ENCODE measurements at regions not wholly inside any gene's neighbourhood (a gene's known extent, or its start where the extent isn't known, plus 50 kb on each side); places are given as distances from the start of the nearest gene placed in this dataset.

- no peaks in the 10 kb centered on the region for H3K9me3 ChIP-seq
- H3K27ac ChIP-seq: no peak overlapping the region
- no peaks in the 10 kb centered on the region for H3K27me3 ChIP-seq
- WGBS, 2 donors: 89 to 91% methylated on average over 7 of the region's 7 CpGs
- no peak for DNase-seq
- no peaks in the 10 kb centered on the region for H3K36me3 ChIP-seq
- H3K4me3 ChIP-seq (replicated peaks in 1 of 3): no peak overlapping the region
- H3K4me1 ChIP-seq: no peaks in the 10 kb centered on the region
- TF ChIP-seq POLR2A (IDR thresholded peaks at IDR 0.05) (no peak), CTCF (IDR thresholded peaks at IDR 0.05) (no peak)
- intact Hi-C loops (cut with DNase I): no loop called here
Observed at GRCh38 chr2:11024687-11025086, 113.0 kb downstream of the KCNF1 start.

DNA sequence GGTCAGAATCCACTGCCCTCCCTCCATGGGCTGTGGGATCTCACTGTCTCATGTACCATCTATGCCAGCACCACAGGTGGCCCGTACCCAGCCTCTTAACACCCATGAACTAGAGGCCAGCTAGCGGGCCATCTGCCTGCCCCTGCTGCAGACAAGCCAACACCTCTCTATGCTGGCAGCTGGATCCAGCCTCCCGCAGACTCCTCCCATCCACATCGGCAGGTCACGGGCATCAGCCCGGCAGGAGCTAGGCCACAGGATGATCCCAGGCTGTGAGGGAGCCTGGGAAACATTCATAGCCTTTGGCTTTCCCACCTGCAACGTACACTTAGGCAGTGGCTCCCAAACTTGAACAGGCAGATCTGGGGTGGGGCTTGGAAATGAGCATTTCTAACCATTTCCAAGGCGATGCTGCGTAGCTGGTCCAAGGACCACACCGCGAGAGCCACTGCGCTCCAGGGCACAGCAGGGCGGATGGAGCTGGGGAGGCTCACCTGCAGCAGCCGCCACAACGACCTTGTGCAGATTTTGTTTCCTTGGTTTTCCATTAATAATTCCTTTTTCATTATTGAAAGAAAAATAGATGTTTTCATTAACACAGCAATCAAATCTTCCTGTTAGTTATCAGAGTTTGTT, 114.7 kb downstream of the KCNF1 start:
- no peak for DNase-seq
- no peaks in the 10 kb centered on the region for H3K9me3 ChIP-seq
- TF ChIP-seq POLR2A (IDR thresholded peaks at IDR 0.05) (no peak), CTCF (IDR thresholded peaks at IDR 0.05) (no peak)
- H3K27me3 ChIP-seq: no peaks in the 10 kb centered on the region
- no peaks in the 10 kb centered on the region for H3K4me1 ChIP-seq
- H3K4me3 ChIP-seq (replicated peaks in 1 of 3): no peak overlapping the region
- intact Hi-C loops (cut with DNase I): no loop called here
- no peak overlapping the region for H3K27ac ChIP-seq
- 86 to 92% methylated on average over 13 to 15 of the region's 15 CpGs for WGBS, 2 donors
- H3K36me3 ChIP-seq: no peaks in the 10 kb centered on the region

DNA sequence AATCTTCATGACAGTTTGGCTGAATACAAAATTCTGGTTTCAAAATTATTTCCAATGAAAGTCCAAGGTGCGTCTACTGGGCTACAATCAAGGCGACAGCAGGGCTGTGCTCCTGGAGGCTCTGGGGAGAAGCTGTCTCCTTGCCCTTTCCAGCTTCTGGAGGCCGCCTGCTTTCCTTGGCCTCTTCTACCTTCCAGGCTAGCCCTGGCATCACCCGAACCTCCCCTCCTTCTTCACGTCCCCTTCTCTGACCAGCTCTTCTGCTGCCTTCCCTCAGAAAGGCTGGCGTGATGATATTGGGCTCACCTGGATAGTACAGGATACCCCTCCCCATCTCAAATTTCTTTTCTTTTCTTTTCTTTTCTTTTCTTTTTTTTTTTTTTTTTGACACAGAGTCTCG, 115.5 kb downstream of the KCNF1 start:
- 90 to 96% methylated on average over 7 of the region's 7 CpGs for WGBS, 2 donors
- DNase-seq: no peak
- Histone ChIP-seq H3K4me1 (no peaks in the 10 kb centered on the region), H3K4me3 (replicated peaks in 1 of 3) (no peak overlapping the region), H3K27ac (no peak overlapping the region), H3K9me3 (no peaks in the 10 kb centered on the region), H3K27me3 (no peaks in the 10 kb centered on the region), H3K36me3 (no peaks in the 10 kb centered on the region)
- intact Hi-C loops (cut with DNase I): no loop called here
- TF ChIP-seq POLR2A (IDR thresholded peaks at IDR 0.05) (no peak), CTCF (IDR thresholded peaks at IDR 0.05) (no peak)

GRCh38 chr2:11028407-11028916, 116.7 kb downstream of the KCNF1 start:
- 62 to 78% methylated on average over 5 of the region's 5 CpGs for WGBS, 2 donors
- Histone ChIP-seq H3K27ac (no peak overlapping the region), H3K9me3 (no peaks in the 10 kb centered on the region), H3K4me3 (replicated peaks in 1 of 3) (no peak overlapping the region), H3K4me1 (no peaks in the 10 kb centered on the region), H3K27me3 (no peaks in the 10 kb centered on the region), H3K36me3 (no peaks in the 10 kb centered on the region)
- no peak for DNase-seq
- intact Hi-C loops (cut with DNase I): no loop called here
- TF ChIP-seq CTCF (IDR thresholded peaks at IDR 0.05) (no peak), POLR2A (IDR thresholded peaks at IDR 0.05) (no peak)

- Histone ChIP-seq H3K27ac (no peak overlapping the region), H3K4me1 (no peaks in the 10 kb centered on the region), H3K4me3 (replicated peaks in 1 of 3) (no peak overlapping the region), H3K36me3 (no peaks in the 10 kb centered on the region), H3K27me3 (no peaks in the 10 kb centered on the region), H3K9me3 (no peaks in the 10 kb centered on the region)
- no peak for TF ChIP-seq POLR2A (IDR thresholded peaks at IDR 0.05)
- no peak for TF ChIP-seq CTCF (IDR thresholded peaks at IDR 0.05)
- DNase-seq: no peak
- intact Hi-C loops (cut with DNase I): no loop called here
- 81 to 84% methylated on average over 6 of the region's 6 CpGs for WGBS, 2 donors
Observed at GRCh38 chr2:11029136-11029535, 117.4 kb downstream of the KCNF1 start.

All from thyroid gland (tissue), 4 donors.